ENCODE measurements at regions not wholly inside any gene's neighbourhood (a gene's known extent, or its start where the extent isn't known, plus 50 kb on each side); places are given as distances from the start of the nearest gene placed in this dataset.

DNA sequence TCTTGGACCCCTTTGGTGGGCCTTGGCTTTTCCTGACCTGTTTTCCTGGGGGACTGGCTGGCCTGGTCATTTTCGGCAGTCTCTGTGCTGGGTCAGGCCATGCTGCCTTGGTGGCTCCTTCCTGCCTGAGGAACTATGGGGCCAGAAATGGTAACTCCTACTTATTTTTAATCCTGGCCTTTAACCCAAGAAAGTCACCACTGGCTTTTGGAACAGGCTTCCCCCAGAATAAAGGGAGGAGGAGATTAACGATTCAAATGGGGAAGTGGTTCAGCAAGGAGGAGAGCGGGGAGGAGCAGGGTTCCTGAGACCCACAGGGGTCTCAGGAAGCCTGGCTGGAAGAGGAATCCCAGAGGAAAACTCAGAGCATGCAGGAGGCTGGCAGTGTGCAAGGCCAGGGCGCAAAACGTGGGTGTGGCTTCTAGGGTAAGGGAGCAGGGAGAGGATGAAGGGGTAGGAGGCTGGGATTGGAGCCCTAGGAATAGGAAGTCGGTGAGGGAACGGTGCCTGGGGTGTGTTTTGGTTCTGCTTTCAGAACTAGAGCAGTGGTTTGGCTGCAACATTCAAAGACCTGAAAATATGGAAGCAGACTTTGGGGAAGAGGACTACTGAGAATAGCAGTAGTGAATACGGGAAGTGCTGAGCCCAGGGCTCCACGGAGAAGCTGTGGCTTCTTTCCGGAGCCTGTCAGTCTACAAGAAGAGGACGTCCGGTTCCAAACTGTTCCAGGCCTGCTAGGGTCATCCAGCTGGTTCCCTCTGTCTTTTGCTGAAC, 271.1 kb upstream of the KLF4 start:
- H3K9ac ChIP-seq (ENCODE audit: low read length): no peak overlapping the region
- H3K4me3 ChIP-seq (ENCODE audit: low read length): no peak overlapping the region
- H3K36me3 ChIP-seq (ENCODE audit: control insufficient read depth, insufficient read depth, low read length): no peaks in the 10 kb centered on the region
- no peaks in the 10 kb centered on the region for H3K4me1 ChIP-seq (ENCODE audit: control insufficient read depth, insufficient read depth, low read length)
- H3K9me3 ChIP-seq (ENCODE audit: control insufficient read depth, low read length): no peaks in the 10 kb centered on the region
- H3K27me3 ChIP-seq (ENCODE audit: control insufficient read depth, insufficient read depth, low read length): no peaks in the 10 kb centered on the region

GRCh38 chr9:107759823-107760166, 270.2 kb upstream of the KLF4 start:
- Histone ChIP-seq H3K9ac (ENCODE audit: low read length) (no peak overlapping the region), H3K36me3 (ENCODE audit: control insufficient read depth, insufficient read depth, low read length) (no peaks in the 10 kb centered on the region), H3K4me3 (ENCODE audit: low read length) (no peak overlapping the region), H3K27me3 (ENCODE audit: control insufficient read depth, insufficient read depth, low read length) (no peaks in the 10 kb centered on the region), H3K4me1 (ENCODE audit: control insufficient read depth, insufficient read depth, low read length) (no peaks in the 10 kb centered on the region), H3K9me3 (ENCODE audit: control insufficient read depth, low read length) (no peaks in the 10 kb centered on the region)

DNA sequence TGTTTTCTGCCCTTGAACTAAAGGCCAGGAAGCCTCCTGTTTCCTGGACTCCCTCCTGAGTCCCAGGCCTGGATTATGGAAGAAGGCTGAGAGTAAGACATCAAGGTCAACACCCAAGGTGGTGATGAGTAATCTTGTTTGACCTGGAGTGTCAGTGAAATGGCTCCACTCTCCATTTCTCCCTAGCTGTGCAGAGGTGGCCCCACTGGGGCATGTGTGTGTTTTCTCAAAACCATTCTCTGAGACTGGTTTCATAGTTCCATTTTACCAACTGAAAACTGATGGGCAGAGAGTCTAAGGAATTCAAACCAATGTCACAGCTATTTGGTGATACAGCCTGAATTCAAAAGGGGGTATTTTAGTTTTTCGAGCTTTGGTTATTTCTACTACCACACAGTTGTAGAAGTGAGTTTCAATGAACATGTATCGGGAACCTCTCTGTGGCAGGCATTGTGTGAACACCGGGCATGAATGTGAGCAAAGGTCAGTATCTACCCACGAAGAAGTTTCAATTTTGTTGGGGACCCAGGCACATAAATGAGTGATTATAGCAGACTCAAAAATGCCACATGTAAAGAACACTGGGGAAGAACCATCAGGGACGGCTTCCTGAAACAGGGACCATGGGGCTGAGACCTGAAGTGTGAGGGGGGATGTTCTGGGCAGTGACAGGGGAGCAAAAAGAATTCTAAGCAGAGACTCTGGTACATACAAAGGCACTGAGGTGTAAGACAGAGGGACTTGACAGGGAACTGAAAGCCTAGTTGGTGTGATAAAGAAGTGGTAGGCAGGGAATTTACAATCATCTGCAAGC, 269.6 kb upstream of the KLF4 start:
- Histone ChIP-seq H3K36me3 (ENCODE audit: control insufficient read depth, insufficient read depth, low read length) (no peaks in the 10 kb centered on the region), H3K4me3 (ENCODE audit: low read length) (no peak overlapping the region), H3K27me3 (ENCODE audit: control insufficient read depth, insufficient read depth, low read length) (no peaks in the 10 kb centered on the region), H3K9me3 (ENCODE audit: control insufficient read depth, low read length) (no peaks in the 10 kb centered on the region), H3K9ac (ENCODE audit: low read length) (no peak overlapping the region), H3K4me1 (ENCODE audit: control insufficient read depth, insufficient read depth, low read length) (no peaks in the 10 kb centered on the region)

DNA sequence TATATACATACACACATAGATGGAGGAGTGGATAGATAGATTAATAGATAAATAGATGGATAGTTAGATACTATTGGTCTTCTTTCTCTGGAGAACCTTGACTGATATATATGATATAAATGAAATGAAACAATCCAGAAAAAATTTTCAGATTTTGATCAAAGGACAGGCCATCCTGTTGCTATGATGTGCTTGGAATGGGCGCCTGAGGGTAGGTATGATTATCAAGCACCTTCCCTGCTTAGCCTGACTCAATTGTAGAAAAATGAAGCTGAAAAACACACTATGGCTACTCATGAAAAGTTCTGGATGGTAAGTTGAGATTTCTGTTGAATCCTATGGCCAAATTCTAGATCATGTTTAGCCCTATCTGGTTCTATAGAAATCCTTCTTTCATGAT, 266.5 kb upstream of the KLF4 start:
- no peaks in the 10 kb centered on the region for H3K27me3 ChIP-seq (ENCODE audit: control insufficient read depth, insufficient read depth, low read length)
- H3K4me3 ChIP-seq (ENCODE audit: low read length): no peak overlapping the region
- no peak overlapping the region for H3K9ac ChIP-seq (ENCODE audit: low read length)
- H3K4me1 ChIP-seq (ENCODE audit: control insufficient read depth, insufficient read depth, low read length): peaks cover 18% of the 10 kb centered on the region
- no peaks in the 10 kb centered on the region for H3K9me3 ChIP-seq (ENCODE audit: control insufficient read depth, low read length)
- no peaks in the 10 kb centered on the region for H3K36me3 ChIP-seq (ENCODE audit: control insufficient read depth, insufficient read depth, low read length)

DNA sequence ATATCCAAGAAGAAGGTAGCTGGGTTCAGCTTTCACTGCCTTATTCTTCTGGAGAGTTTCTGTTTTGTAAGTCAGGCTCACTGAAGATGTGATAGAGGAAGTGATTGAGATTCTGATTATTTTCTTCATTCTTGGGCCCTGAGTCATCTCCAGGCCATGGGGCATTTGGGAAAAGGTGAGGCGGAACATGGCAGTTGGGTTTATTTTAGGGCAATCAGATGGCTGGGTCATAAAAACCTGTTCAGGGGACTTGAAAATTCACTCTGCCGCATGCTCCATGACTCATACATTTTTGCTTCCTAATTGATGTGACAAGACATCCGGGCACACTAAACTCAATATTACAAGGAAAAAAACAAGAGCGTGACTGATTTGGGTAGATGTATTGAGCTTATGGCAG, 265.7 kb upstream of the KLF4 start:
- no peaks in the 10 kb centered on the region for H3K9me3 ChIP-seq (ENCODE audit: control insufficient read depth, low read length)
- H3K4me3 ChIP-seq (ENCODE audit: low read length): no peak overlapping the region
- no peak overlapping the region for H3K9ac ChIP-seq (ENCODE audit: low read length)
- no peaks in the 10 kb centered on the region for H3K27me3 ChIP-seq (ENCODE audit: control insufficient read depth, insufficient read depth, low read length)
- H3K4me1 ChIP-seq (ENCODE audit: control insufficient read depth, insufficient read depth, low read length): peaks cover 27% of the 10 kb centered on the region
- H3K36me3 ChIP-seq (ENCODE audit: control insufficient read depth, insufficient read depth, low read length): no peaks in the 10 kb centered on the region

GRCh38 chr9:107751567-107752210, 262.1 kb upstream of the KLF4 start:
- peaks cover 35% of the 10 kb centered on the region for H3K4me1 ChIP-seq (ENCODE audit: control insufficient read depth, insufficient read depth, low read length)
- H3K27me3 ChIP-seq (ENCODE audit: control insufficient read depth, insufficient read depth, low read length): no peaks in the 10 kb centered on the region
- H3K36me3 ChIP-seq (ENCODE audit: control insufficient read depth, insufficient read depth, low read length): no peaks in the 10 kb centered on the region
- no peak overlapping the region for H3K4me3 ChIP-seq (ENCODE audit: low read length)
- H3K9me3 ChIP-seq (ENCODE audit: control insufficient read depth, low read length): no peaks in the 10 kb centered on the region
- peak overlapping the region; percentile 49 for H3K9ac ChIP-seq (ENCODE audit: low read length)

- H3K27me3 ChIP-seq (ENCODE audit: control insufficient read depth, insufficient read depth, low read length): no peaks in the 10 kb centered on the region
- no peaks in the 10 kb centered on the region for H3K36me3 ChIP-seq (ENCODE audit: control insufficient read depth, insufficient read depth, low read length)
- peaks cover 35% of the 10 kb centered on the region for H3K4me1 ChIP-seq (ENCODE audit: control insufficient read depth, insufficient read depth, low read length)
- H3K9ac ChIP-seq (ENCODE audit: low read length): peak overlapping the region; percentile 49
- H3K4me3 ChIP-seq (ENCODE audit: low read length): no peak overlapping the region
- H3K9me3 ChIP-seq (ENCODE audit: control insufficient read depth, low read length): no peaks in the 10 kb centered on the region
Observed at GRCh38 chr9:107750741-107751566, 261.4 kb upstream of the KLF4 start.

DNA sequence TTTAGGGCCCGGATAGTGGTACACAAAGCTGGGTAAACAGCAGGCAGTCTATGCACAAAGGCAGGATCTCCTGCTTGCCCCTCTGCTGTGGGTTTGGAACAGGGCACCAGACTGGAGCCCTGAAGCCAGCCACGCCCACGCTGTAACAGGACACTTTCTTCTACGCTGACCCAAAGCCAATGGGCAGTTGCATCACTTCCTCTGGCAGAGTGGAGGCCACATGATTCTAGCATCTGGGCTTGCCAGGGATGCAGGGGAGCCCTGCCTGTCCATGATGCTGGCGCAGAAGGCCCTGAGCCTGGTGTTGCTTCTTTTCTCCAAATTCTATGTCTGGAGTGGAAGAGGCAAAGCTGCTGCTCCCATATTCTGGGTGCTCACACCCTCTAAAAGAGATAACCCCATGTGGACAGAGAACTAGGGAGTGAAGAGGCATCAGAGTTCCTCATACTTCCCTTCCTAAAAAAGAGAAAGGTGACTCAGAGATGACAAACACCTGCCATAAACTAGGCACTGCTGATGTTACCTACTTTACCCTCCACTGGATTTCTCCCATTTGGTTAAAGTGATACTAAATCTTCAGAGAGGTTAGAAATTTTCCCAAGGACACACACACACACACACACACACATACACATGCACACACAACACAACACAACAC, 260.3 kb upstream of the KLF4 start:
- Histone ChIP-seq H3K9me3 (ENCODE audit: control insufficient read depth, low read length) (no peaks in the 10 kb centered on the region), H3K4me3 (ENCODE audit: low read length) (no peak overlapping the region), H3K4me1 (ENCODE audit: control insufficient read depth, insufficient read depth, low read length) (peaks cover 35% of the 10 kb centered on the region), H3K27me3 (ENCODE audit: control insufficient read depth, insufficient read depth, low read length) (no peaks in the 10 kb centered on the region), H3K36me3 (ENCODE audit: control insufficient read depth, insufficient read depth, low read length) (no peaks in the 10 kb centered on the region), H3K9ac (ENCODE audit: low read length) (no peak overlapping the region)

DNA sequence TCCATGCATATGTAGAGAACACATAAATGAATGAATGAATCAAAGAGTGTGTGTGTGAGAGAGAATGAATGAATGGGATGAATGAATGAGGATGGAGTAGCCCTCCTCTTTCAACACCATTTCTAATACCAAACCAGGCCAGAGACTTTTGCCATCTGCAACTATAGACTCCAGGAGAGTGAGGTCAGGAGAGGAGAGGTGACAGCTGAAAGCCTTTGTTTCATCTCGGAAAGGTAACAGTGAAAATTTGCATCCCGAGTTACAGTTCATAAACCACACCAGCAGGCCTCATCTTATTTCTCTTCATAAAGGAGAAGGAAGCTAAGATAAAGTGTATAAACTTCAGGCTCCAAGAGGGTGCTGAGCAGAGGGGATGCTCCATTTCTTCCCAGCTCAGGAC, 255.3 kb upstream of the KLF4 start:
- Histone ChIP-seq H3K9ac (ENCODE audit: low read length) (no peak overlapping the region), H3K4me3 (ENCODE audit: low read length) (no peak overlapping the region), H3K27me3 (ENCODE audit: control insufficient read depth, insufficient read depth, low read length) (no peaks in the 10 kb centered on the region), H3K4me1 (ENCODE audit: control insufficient read depth, insufficient read depth, low read length) (peaks cover 17% of the 10 kb centered on the region), H3K36me3 (ENCODE audit: control insufficient read depth, insufficient read depth, low read length) (no peaks in the 10 kb centered on the region), H3K9me3 (ENCODE audit: control insufficient read depth, low read length) (no peaks in the 10 kb centered on the region)

DNA sequence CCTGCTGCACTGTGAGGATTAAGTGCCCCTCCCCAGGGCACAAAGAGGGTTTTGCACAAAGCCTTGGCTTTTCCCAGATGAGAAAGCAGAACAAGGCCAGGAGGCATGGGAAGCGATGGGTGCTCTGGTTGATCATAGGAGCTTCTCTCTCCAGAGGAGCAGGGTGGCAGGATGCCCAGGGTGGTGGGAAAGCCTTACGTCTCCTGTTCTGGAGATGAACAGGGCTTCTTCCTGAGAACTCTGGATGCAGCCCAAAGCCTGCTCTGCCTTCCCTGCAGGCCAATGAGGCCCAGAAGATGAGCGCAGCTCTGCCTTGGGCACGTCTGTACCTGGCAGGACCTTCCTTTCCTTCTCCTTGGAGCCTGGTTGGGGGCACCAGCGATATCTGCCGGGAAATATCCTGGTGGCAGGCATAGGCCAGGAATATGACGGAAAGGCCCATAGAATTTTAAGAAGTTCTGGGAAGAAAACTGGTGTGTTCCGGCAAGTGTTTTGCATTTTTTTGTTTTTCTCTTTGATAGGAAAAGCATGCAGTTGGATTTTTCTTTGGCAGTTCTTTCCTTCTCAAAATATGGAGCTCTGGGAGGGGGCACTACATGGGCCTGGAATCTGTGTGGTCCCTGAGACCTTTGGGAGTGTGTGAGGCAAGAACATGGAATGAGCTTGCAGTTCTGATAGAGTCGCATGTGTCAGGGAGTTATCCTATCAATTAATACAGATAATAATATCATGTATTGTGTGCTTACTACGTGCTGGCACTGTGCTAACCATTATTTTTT, 253.2 kb upstream of the KLF4 start:
- no peak overlapping the region for H3K9ac ChIP-seq (ENCODE audit: low read length)
- H3K4me3 ChIP-seq (ENCODE audit: low read length): no peak overlapping the region
- H3K27me3 ChIP-seq (ENCODE audit: control insufficient read depth, insufficient read depth, low read length): no peaks in the 10 kb centered on the region
- peaks cover 29% of the 10 kb centered on the region for H3K4me1 ChIP-seq (ENCODE audit: control insufficient read depth, insufficient read depth, low read length)
- no peaks in the 10 kb centered on the region for H3K36me3 ChIP-seq (ENCODE audit: control insufficient read depth, insufficient read depth, low read length)
- no peaks in the 10 kb centered on the region for H3K9me3 ChIP-seq (ENCODE audit: control insufficient read depth, low read length)

Data from mucosa of stomach (tissue), 1 donor.